ENCODE measurements at regions not wholly inside any gene's neighbourhood (a gene's known extent, or its start where the extent isn't known, plus 50 kb on each side); places are given as distances from the start of the nearest gene placed in this dataset.

DNA sequence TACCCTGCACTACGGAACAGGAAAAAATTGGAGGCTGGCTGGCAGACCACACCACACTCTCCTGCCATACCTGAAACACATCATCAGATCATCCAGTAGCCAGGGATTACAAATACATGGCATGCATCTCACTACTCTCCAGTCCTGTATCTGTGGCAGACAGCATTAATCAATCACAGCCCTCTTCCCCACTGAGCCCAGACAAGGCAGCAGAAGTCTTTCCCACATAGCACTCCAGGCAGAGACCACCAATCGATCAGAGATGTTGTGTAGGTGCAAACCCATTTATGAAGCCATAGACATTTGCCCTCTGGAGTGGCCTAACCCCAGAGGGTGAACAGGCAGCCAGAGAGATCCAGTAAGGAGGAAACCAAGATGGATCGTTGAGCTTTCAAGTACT lies 410.9 kb upstream of the PROK2 start:
- Mint-ChIP-seq H3K36me3 (peaks cover 1% of the 10 kb centered on the region), H3K4me3 (no peak overlapping the region), H3K27me3 (no peaks in the 10 kb centered on the region), H3K4me1 (peaks cover 0 to under 1% (median 0%) of the 10 kb centered on the region in 4 donors), H3K27ac (peak overlapping the region in 1 of 3 donors; percentile 27), H3K9me3 (peaks cover 0 to 21% (median 6%) of the 10 kb centered on the region in 7 donors)
- H3K27me3 ChIP-seq (ENCODE audit: control insufficient read depth, insufficient read depth, low read length), result no peaks in the 10 kb centered on the region
- no peak for DNase-seq
- no peaks in the 10 kb centered on the region for H3K36me3 ChIP-seq (ENCODE audit: control insufficient read depth, insufficient read depth, low read length)
- H3K4me1 ChIP-seq (ENCODE audit: control insufficient read depth, insufficient read depth, low read length, poor library complexity, severe bottlenecking), result no peaks in the 10 kb centered on the region
- ATAC-seq (ENCODE audit: low read depth in 2 of 2), result no peak
- peaks cover 8% of the 10 kb centered on the region in 2 experiments for H3K9me3 ChIP-seq (ENCODE audit: control insufficient read depth in 2 of 2, low read length in 2 of 2)
- H3K27ac ChIP-seq (ENCODE audit: insufficient read depth, low read length, poor library complexity, severe bottlenecking), result no peak overlapping the region
- no peak overlapping the region for H3K4me3 ChIP-seq (ENCODE audit: low read depth, low read length)

DNA sequence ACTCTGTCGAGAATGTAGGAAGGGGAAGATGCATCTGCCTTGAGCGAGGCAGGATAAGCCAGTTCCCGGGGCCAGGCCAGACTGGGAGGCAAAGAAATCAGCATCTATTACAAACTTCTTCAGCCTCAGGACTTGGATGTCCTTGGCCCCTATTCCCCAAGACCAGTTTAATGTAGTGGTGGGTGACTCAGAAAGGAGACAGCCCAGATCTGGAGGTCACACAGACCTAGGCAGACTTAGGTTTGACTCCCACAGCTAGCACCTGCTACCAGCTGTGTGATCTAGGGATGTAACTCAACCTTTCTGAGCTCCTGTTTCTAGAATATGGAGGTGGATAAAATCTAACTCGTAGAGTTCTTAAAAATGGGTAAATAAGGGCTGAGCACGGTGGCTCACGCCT lies 409.5 kb upstream of the PROK2 start:
- no peak overlapping the region for H3K27ac ChIP-seq (ENCODE audit: insufficient read depth, low read length, poor library complexity, severe bottlenecking)
- Mint-ChIP-seq H3K4me3 (no peak overlapping the region), H3K27me3 (no peaks in the 10 kb centered on the region), H3K27ac (no peak overlapping the region), H3K4me1 (peaks cover 0 to 5% (median 2%) of the 10 kb centered on the region in 4 donors), H3K9me3 (peaks cover 0 to 9% (median 6%) of the 10 kb centered on the region in 7 donors), H3K36me3 (no peaks in the 10 kb centered on the region)
- ATAC-seq (ENCODE audit: low read depth in 2 of 2) (no peak), DNase-seq (no peak)
- no peaks in the 10 kb centered on the region for H3K27me3 ChIP-seq (ENCODE audit: control insufficient read depth, insufficient read depth, low read length)
- no peaks in the 10 kb centered on the region for H3K4me1 ChIP-seq (ENCODE audit: control insufficient read depth, insufficient read depth, low read length, poor library complexity, severe bottlenecking)
- H3K9me3 ChIP-seq (ENCODE audit: control insufficient read depth in 2 of 2, low read length in 2 of 2), result peaks cover 0 to 2% of the 10 kb centered on the region in 2 experiments
- H3K36me3 ChIP-seq (ENCODE audit: control insufficient read depth, insufficient read depth, low read length), result no peaks in the 10 kb centered on the region
- H3K4me3 ChIP-seq (ENCODE audit: low read depth, low read length), result no peak overlapping the region

DNA sequence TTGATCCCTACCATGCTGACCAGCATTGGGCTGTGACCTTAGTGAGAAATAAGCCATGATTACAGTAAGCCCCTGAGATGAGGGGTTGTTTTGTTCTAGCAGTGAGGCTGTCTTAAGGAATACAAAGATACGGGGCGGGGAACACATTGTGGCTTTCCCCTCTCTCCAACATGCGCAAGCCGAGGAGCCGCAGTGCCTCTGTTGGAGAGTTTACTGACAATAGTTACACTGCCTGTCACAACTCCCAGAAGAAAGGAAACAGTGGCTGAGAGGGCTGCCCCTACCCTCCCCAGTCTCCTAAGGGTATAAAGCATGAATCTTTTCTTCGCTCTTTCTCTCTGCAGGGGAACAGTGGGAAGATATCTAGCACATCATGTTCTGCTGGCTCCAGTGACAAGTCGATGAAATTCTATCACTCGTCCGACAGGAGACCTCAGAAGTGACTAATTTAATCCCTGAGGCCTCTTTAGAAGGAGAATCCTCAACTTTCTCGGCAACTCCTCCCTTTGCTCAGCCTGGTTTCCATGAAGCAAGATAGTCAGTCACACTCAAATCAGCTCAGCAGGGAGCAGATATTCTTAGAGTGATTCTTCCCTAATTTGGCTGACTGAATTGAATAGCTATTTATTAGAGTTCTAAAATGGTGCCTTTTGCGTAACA lies 409.0 kb upstream of the PROK2 start:
- Mint-ChIP-seq H3K4me1 (peaks cover 0 to 11% (median 4%) of the 10 kb centered on the region in 4 donors), H3K27me3 (no peaks in the 10 kb centered on the region), H3K9me3 (peaks cover 0 to 7% (median 4%) of the 10 kb centered on the region in 7 donors), H3K27ac (no peak overlapping the region), H3K36me3 (no peaks in the 10 kb centered on the region), H3K4me3 (no peak overlapping the region)
- Histone ChIP-seq H3K4me3 (ENCODE audit: low read depth, low read length) (no peak overlapping the region), H3K4me1 (ENCODE audit: control insufficient read depth, insufficient read depth, low read length, poor library complexity, severe bottlenecking) (no peaks in the 10 kb centered on the region), H3K9me3 (ENCODE audit: control insufficient read depth in 2 of 2, low read length in 2 of 2) (peaks cover 0 to 2% of the 10 kb centered on the region in 2 experiments), H3K27me3 (ENCODE audit: control insufficient read depth, insufficient read depth, low read length) (no peaks in the 10 kb centered on the region), H3K27ac (ENCODE audit: insufficient read depth, low read length, poor library complexity, severe bottlenecking) (no peak overlapping the region), H3K36me3 (ENCODE audit: control insufficient read depth, insufficient read depth, low read length) (no peaks in the 10 kb centered on the region)
- no peak for DNase-seq
- ATAC-seq (ENCODE audit: low read depth in 2 of 2), result no peak

DNA sequence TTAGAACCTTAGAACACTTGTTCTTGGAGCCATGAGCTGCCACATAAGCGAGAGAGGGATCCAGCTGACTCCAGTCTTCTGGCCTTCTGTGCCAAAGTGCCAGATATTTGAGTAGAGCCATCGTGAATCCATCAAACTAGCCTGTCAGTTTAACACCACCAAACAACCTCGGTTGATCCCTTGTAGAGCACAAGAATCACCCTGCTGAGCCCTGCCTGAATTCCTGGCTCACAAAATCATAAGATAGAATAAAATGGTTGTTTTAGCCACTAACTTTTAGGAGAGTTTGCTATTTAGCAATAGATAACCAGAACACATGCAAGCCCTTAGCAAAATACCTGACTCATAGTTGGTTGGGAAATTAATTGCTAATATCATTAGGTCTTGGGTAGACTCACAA lies 407.6 kb upstream of the PROK2 start:
- ATAC-seq (ENCODE audit: low read depth in 2 of 2) (no peak), DNase-seq (no peak)
- no peaks in the 10 kb centered on the region for H3K27me3 ChIP-seq (ENCODE audit: control insufficient read depth, insufficient read depth, low read length)
- H3K4me1 ChIP-seq (ENCODE audit: control insufficient read depth, insufficient read depth, low read length, poor library complexity, severe bottlenecking), result no peaks in the 10 kb centered on the region
- peaks cover 0 to 7% (median 4%) of the 10 kb centered on the region in 7 donors for H3K9me3 Mint-ChIP-seq
- H3K27ac ChIP-seq (ENCODE audit: insufficient read depth, low read length, poor library complexity, severe bottlenecking), result no peak overlapping the region
- H3K9me3 ChIP-seq (ENCODE audit: control insufficient read depth in 2 of 2, low read length in 2 of 2), result peaks cover 0 to 2% of the 10 kb centered on the region in 2 experiments
- no peak overlapping the region for H3K27ac Mint-ChIP-seq
- H3K36me3 ChIP-seq (ENCODE audit: control insufficient read depth, insufficient read depth, low read length), result no peaks in the 10 kb centered on the region
- no peak overlapping the region for H3K4me3 Mint-ChIP-seq
- no peak overlapping the region for H3K4me3 ChIP-seq (ENCODE audit: low read depth, low read length)
- no peaks in the 10 kb centered on the region for H3K36me3 Mint-ChIP-seq
- no peaks in the 10 kb centered on the region for H3K27me3 Mint-ChIP-seq
- H3K4me1 Mint-ChIP-seq, result peaks cover 0 to 16% (median 6%) of the 10 kb centered on the region in 4 donors

DNA sequence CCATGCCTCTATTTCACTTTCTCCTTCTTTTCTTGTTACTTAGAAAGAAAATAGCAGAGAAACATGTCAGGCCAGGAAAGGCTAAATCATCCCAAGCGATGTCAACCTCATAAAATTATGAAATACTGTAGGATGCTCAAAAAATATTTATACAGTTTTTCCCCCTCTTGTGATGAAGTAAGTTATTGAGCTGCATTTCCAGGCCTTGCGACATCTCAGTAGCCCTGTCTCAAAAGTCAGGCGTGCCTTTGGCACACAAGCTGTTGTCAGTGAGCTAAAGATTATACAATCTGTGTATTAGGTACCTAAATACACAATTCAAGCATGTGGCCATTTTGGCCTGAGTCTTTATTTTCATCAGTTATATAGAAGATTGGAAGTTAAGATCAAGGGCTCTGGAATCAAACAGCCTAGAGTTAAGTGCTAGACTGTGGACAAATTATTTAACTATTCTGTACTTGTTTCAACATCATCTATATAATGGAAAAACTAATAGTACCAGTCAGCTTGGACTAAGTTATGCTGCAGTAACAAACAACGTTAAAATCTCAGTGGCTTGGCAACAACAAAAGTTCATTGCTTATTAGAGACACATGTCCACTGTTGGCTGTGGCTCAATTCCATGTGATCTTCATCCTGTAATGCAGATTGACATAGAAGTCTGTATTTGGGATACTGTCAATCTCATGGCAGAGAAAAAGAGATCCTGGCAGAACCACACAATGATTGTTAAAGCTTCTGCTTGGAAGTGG lies 406.4 kb upstream of the PROK2 start:
- ATAC-seq (ENCODE audit: low read depth in 2 of 2) (no peak), DNase-seq (no peak)
- Mint-ChIP-seq H3K27me3 (no peaks in the 10 kb centered on the region), H3K27ac (no peak overlapping the region), H3K9me3 (peaks cover 0 to 7% (median 4%) of the 10 kb centered on the region in 7 donors), H3K36me3 (no peaks in the 10 kb centered on the region), H3K4me1 (peaks cover 0 to 16% (median 6%) of the 10 kb centered on the region in 4 donors), H3K4me3 (no peak overlapping the region)
- Histone ChIP-seq H3K27ac (ENCODE audit: insufficient read depth, low read length, poor library complexity, severe bottlenecking) (no peak overlapping the region), H3K9me3 (ENCODE audit: control insufficient read depth in 2 of 2, low read length in 2 of 2) (peaks cover 0 to 2% of the 10 kb centered on the region in 2 experiments), H3K36me3 (ENCODE audit: control insufficient read depth, insufficient read depth, low read length) (no peaks in the 10 kb centered on the region), H3K4me1 (ENCODE audit: control insufficient read depth, insufficient read depth, low read length, poor library complexity, severe bottlenecking) (no peaks in the 10 kb centered on the region), H3K4me3 (ENCODE audit: low read depth, low read length) (no peak overlapping the region), H3K27me3 (ENCODE audit: control insufficient read depth, insufficient read depth, low read length) (no peaks in the 10 kb centered on the region)

DNA sequence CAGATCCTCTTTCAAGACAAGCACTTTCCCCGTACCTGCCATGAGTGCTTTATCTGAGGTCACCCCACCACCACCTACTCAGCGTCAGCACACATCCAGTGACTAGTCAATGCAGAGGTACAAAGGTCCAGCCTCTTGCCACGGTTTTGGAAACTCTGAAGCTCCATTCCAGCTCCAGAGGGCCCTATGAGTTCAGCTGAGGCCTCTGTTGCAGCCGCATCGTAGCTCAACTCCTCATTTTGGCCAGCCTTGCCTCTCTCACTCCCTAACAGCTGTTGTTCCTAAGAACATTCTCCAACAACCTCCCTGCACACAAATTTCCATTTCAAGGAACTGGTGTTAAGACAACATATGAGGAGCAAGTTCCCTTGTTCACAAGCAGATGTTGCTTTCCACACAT lies 405.1 kb upstream of the PROK2 start:
- Histone ChIP-seq H3K27me3 (ENCODE audit: control insufficient read depth, insufficient read depth, low read length) (no peaks in the 10 kb centered on the region), H3K27ac (ENCODE audit: insufficient read depth, low read length, poor library complexity, severe bottlenecking) (no peak overlapping the region), H3K36me3 (ENCODE audit: control insufficient read depth, insufficient read depth, low read length) (no peaks in the 10 kb centered on the region), H3K4me1 (ENCODE audit: control insufficient read depth, insufficient read depth, low read length, poor library complexity, severe bottlenecking) (no peaks in the 10 kb centered on the region), H3K9me3 (ENCODE audit: control insufficient read depth in 2 of 2, low read length in 2 of 2) (peaks cover 0 to 2% of the 10 kb centered on the region in 2 experiments), H3K4me3 (ENCODE audit: low read depth, low read length) (no peak overlapping the region)
- DNase-seq (no peak), ATAC-seq (ENCODE audit: low read depth in 2 of 2) (no peak)
- H3K4me3 Mint-ChIP-seq, result no peak overlapping the region
- H3K36me3 Mint-ChIP-seq, result no peaks in the 10 kb centered on the region
- H3K4me1 Mint-ChIP-seq, result peaks cover 0 to 18% (median 6%) of the 10 kb centered on the region in 4 donors
- peaks cover 0 to 7% (median 4%) of the 10 kb centered on the region in 7 donors for H3K9me3 Mint-ChIP-seq
- no peak overlapping the region for H3K27ac Mint-ChIP-seq
- H3K27me3 Mint-ChIP-seq, result no peaks in the 10 kb centered on the region

DNA sequence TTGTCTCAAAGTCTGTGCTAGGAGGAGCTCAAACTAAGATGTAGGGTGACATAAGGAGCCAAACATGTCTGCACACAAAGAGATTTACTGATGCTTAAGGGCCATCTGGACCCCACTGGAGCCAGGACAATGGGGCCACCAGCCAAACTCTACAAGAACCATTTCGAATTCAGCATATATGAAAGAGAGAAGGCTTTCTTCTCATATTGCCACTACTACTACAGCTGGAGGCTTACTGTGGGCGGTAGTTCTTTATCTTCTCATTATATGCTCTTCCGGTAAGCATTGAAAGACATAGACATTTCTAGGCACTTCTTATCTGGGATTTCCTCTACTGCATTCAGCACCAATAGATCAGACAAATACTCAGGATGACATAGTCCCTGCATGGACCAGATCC lies 404.4 kb upstream of the PROK2 start:
- H3K27me3 ChIP-seq (ENCODE audit: control insufficient read depth, insufficient read depth, low read length), result no peaks in the 10 kb centered on the region
- H3K4me1 Mint-ChIP-seq, result peaks cover 0 to 18% (median 6%) of the 10 kb centered on the region in 4 donors
- peaks cover 4% of the 10 kb centered on the region for H3K27me3 Mint-ChIP-seq
- no peak overlapping the region for H3K4me3 ChIP-seq (ENCODE audit: low read depth, low read length)
- no peaks in the 10 kb centered on the region for H3K4me1 ChIP-seq (ENCODE audit: control insufficient read depth, insufficient read depth, low read length, poor library complexity, severe bottlenecking)
- H3K9me3 ChIP-seq (ENCODE audit: control insufficient read depth in 2 of 2, low read length in 2 of 2), result peaks cover 0 to 2% of the 10 kb centered on the region in 2 experiments
- ATAC-seq (ENCODE audit: low read depth in 2 of 2) (no peak), DNase-seq (peak in 1 of 3 donors; percentile 26)
- H3K27ac ChIP-seq (ENCODE audit: insufficient read depth, low read length, poor library complexity, severe bottlenecking), result no peak overlapping the region
- H3K9me3 Mint-ChIP-seq, result peaks cover 0 to 9% (median 4%) of the 10 kb centered on the region in 7 donors
- H3K4me3 Mint-ChIP-seq, result no peak overlapping the region
- no peaks in the 10 kb centered on the region for H3K36me3 Mint-ChIP-seq
- no peaks in the 10 kb centered on the region for H3K36me3 ChIP-seq (ENCODE audit: control insufficient read depth, insufficient read depth, low read length)
- peak overlapping the region in 1 of 3 donors; percentile 37 for H3K27ac Mint-ChIP-seq
